A673 (cell line): ENCODE measurements at regions not wholly inside any gene's neighbourhood (a gene's known extent, or its start where the extent isn't known, plus 50 kb on each side); places are given as distances from the start of the nearest gene placed in this dataset.

Source experiments
- CTCF ChIP-seq: fragments of 300-800, 200-600 bp; sonication (generic); conservative IDR thresholded peaks from 2 replicates; pipeline ENCODE4 v1.5.1; 2017; ENCODE audit warnings: low read depth, mild to moderate bottlenecking, antibody characterized with exemption, low read length, moderate library complexity, mixed read lengths
- EZH2 ChIP-seq: fragments of 200-600 bp; sonication (generic); IDR thresholded peaks from 2 replicates; pipeline ENCODE4 v1.6.1; 2017; ENCODE audit warnings: borderline replicate concordance, low read depth, mild to moderate bottlenecking, mixed read lengths, antibody characterized with exemption, low read length; ENCODE audit not compliant: poor library complexity, severe bottlenecking

DNA sequence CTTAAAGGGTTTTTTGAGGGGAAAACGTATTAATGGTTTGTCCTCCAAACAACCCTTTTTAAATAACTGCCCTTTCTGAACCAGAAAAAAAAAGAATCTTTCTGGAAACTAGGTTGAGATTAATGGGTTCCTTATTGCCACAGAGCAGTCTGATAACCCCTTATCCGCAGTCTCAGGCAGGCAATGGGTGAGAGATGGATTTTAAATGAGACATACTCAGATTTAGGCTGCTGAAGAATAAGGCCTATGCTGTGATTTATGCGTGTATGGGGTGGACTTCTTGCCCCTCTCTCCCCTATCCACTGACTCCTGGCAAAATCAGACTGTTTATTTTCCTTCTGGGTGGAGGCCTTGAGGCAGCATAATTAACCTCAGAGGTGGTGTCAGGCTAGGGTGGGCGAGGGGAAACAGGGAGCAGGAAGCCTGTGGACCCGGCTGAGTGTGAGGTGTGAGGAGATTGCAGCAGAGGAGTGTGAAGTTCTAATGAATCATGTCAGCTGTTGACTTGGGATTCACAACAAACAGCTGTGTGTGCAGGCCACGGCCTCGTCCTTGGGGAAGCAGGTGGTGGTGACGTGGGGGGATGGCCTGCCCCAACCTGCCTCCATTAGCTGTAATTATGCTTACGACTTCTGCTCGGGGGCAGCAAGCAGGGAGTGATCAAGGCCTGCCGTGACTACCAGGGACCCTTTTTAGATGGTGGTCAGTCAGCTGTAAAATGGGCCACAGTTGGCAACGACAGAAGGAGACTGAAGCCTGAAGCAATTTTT is 196.4 kb downstream of the SEMA6A start:
- TF ChIP-seq CTCF: no peak
- TF ChIP-seq EZH2: no peak
